ENCODE measurements at regions not wholly inside any gene's neighbourhood (a gene's known extent, or its start where the extent isn't known, plus 50 kb on each side); places are given as distances from the start of the nearest gene placed in this dataset.

DNA sequence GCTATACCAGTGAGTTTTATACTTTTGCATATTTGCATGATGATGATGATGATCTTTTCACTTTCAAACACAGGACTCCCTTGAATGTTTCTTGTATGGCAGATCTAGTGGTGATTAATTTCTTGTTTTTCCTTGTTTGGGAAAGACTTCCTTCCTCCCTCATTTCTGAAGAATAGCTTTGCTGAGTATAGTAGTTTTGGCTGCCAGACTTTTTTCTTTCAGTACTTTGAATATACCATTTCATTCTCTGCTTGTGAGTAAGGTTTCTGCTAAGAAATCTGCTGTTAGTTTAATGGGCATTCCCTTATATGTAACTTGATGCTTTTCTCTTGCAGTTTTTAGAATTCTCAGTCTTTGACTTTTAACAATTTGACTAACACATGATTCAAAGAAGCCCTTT lies 547.4 kb upstream of the CXADR start:
- no peak for TF ChIP-seq POLR2A (IDR thresholded peaks at IDR 0.05)
- TF ChIP-seq, protein P1, sequence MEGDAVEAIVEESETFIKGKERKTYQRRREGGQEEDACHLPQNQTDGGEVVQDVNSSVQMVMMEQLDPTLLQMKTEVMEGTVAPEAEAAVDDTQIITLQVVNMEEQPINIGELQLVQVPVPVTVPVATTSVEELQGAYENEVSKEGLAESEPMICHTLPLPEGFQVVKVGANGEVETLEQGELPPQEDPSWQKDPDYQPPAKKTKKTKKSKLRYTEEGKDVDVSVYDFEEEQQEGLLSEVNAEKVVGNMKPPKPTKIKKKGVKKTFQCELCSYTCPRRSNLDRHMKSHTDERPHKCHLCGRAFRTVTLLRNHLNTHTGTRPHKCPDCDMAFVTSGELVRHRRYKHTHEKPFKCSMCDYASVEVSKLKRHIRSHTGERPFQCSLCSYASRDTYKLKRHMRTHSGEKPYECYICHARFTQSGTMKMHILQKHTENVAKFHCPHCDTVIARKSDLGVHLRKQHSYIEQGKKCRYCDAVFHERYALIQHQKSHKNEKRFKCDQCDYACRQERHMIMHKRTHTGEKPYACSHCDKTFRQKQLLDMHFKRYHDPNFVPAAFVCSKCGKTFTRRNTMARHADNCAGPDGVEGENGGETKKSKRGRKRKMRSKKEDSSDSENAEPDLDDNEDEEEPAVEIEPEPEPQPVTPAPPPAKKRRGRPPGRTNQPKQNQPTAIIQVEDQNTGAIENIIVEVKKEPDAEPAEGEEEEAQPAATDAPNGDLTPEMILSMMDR (IDR thresholded peaks at IDR 0.05), result no peak
